H1 (cell line): ENCODE measurements at regions not wholly inside any gene's neighbourhood (a gene's known extent, or its start where the extent isn't known, plus 50 kb on each side); places are given as distances from the start of the nearest gene placed in this dataset.

Source experiments
- GTF2F1 ChIP-seq: IDR thresholded peaks from 2 replicates; pipeline ENCODE4 v1.6.1; 2012; ENCODE audit warnings: low read depth, low read length, improper control_type of control experiment, borderline replicate concordance
- RNF2 ChIP-seq: fragments of 200-900, 300-1000 bp; sonication (generic); IDR thresholded peaks from 2 replicates; pipeline ENCODE4 v1.7.1; 2016; ENCODE audit warnings: borderline replicate concordance, low read depth, mild to moderate bottlenecking, antibody characterized with exemption, low read length; ENCODE audit not compliant: poor library complexity, severe bottlenecking; ENCODE audit errors: missing control alignments
- TBP ChIP-seq: IDR thresholded peaks from 2 replicates; pipeline ENCODE4 v1.6.1; 2011; ENCODE audit warnings: low read depth, low read length, improper control_type of control experiment

DNA sequence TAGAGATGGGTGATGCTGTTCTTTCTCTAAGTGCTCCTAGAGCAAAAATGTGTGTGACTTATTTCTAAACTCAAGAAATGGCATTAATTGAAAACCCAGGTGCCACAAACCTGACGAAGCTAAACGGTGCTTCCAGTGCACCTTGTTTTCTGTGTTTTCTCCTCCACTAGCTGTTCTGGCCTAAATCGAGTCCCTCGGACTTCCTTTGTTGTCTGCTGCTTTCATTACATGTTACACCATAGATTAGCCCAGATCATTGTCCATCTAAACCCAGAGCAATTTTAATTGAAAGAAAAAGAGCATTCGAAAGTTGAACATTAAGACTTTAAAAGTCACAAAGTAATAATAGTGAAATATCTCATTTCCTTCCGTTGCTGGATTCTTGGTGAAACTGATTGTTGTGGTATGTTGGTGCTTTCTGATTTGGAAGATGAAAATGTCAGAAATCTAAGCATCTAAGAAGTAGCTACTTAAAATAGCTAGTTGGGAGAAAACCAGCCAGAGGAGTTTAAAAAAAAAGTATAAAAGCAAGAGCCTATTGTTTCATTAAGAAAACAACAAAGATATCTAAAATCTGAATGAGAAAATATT, 219.6 kb upstream of the G2E3 start (continued):
- no peak for TF ChIP-seq RNF2
- TF ChIP-seq TBP: no peak
- no peak for TF ChIP-seq GTF2F1
